ENCODE measurements at regions not wholly inside any gene's neighbourhood (a gene's known extent, or its start where the extent isn't known, plus 50 kb on each side); places are given as distances from the start of the nearest gene placed in this dataset.

DNA sequence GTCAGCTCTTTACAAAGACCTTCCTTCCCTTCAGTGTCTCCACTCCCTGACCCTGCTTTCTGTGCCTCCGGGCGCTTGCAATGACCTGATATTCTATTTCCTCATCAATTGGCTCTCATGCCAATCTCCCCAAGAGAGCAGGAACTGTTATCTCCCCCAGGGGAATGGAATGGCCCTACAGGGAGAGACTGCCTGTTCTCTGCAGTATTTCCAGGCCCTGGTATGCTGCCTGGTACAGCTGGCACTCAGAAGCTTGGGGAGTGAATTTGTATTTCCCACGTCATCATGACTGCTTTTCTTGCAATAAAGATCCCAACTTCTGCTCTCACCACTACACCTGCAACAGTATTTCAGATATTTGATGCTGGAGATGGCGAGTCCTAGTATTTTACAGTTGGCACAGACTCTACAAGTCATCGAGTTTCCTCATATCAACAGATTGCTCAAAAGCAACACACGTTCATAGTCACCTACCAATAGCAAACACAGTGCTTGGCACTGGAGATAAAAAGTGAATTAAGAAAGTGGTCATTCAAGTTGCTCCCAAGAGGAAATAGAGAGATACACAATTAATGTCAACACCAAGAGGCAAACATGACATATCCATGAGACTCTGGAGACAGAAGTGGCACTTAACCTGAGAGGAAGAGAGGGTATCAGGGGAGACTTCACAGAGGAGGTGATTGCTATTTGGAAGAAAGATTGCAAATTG lies 90.5 kb upstream of the EGFL6 start:
- H3K36me3 ChIP-seq (ENCODE audit: control insufficient read depth, insufficient read depth, low read length): no peaks in the 10 kb centered on the region
- H3K27me3 ChIP-seq (ENCODE audit: control insufficient read depth, insufficient read depth, low read length): no peaks in the 10 kb centered on the region
- no peak overlapping the region for H3K27ac ChIP-seq (ENCODE audit: low read length)
- no peaks in the 10 kb centered on the region for H3K4me1 ChIP-seq (ENCODE audit: control insufficient read depth, insufficient read depth, low read length)
- no CpG with 5 or more reads among the region's 6 CpGs for WGBS (ENCODE audit: insufficient coverage, low lambda C conversion rate)
- H3K4me3 ChIP-seq (ENCODE audit: low read length): no peak overlapping the region
- no peak for DNase-seq
- no peaks in the 10 kb centered on the region for H3K9me3 ChIP-seq (ENCODE audit: control insufficient read depth, low read depth, low read length)

- H3K4me1 ChIP-seq (ENCODE audit: control insufficient read depth, insufficient read depth, low read length): no peaks in the 10 kb centered on the region
- no peaks in the 10 kb centered on the region for H3K9me3 ChIP-seq (ENCODE audit: control insufficient read depth, low read depth, low read length)
- no peaks in the 10 kb centered on the region for H3K36me3 ChIP-seq (ENCODE audit: control insufficient read depth, insufficient read depth, low read length)
- DNase-seq: no peak
- H3K27ac ChIP-seq (ENCODE audit: low read length): no peak overlapping the region
- H3K27me3 ChIP-seq (ENCODE audit: control insufficient read depth, insufficient read depth, low read length): no peaks in the 10 kb centered on the region
- H3K4me3 ChIP-seq (ENCODE audit: low read length): no peak overlapping the region
- no CpG with 5 or more reads among the region's 4 CpGs for WGBS (ENCODE audit: insufficient coverage, low lambda C conversion rate)
Observed at GRCh38 chrX:13476384-13476783, 93.0 kb upstream of the EGFL6 start.

DNA sequence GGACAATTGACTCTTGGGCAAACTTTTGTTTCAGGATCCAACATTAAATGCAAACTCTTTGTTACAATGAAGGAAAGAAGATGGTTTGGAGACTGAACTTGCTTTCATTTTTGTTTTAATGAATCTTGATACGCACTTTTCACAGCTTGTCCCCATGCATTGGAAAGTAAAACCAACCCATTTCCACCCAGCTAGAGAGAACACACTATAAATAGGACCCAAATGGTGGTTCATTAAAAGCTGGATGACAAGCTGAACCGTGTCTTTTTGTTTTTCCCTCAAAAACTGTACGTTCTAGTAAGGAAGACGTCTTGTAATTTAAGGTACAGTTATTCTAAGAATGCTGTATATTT lies 95.3 kb upstream of the EGFL6 start:
- H3K9me3 ChIP-seq (ENCODE audit: control insufficient read depth, low read depth, low read length): no peaks in the 10 kb centered on the region
- H3K27ac ChIP-seq (ENCODE audit: low read length): no peak overlapping the region
- no peak for DNase-seq
- WGBS (ENCODE audit: insufficient coverage, low lambda C conversion rate): no CpG with 5 or more reads among the region's 4 CpGs
- H3K36me3 ChIP-seq (ENCODE audit: control insufficient read depth, insufficient read depth, low read length): no peaks in the 10 kb centered on the region
- no peaks in the 10 kb centered on the region for H3K27me3 ChIP-seq (ENCODE audit: control insufficient read depth, insufficient read depth, low read length)
- H3K4me3 ChIP-seq (ENCODE audit: low read length): no peak overlapping the region
- no peaks in the 10 kb centered on the region for H3K4me1 ChIP-seq (ENCODE audit: control insufficient read depth, insufficient read depth, low read length)

DNA sequence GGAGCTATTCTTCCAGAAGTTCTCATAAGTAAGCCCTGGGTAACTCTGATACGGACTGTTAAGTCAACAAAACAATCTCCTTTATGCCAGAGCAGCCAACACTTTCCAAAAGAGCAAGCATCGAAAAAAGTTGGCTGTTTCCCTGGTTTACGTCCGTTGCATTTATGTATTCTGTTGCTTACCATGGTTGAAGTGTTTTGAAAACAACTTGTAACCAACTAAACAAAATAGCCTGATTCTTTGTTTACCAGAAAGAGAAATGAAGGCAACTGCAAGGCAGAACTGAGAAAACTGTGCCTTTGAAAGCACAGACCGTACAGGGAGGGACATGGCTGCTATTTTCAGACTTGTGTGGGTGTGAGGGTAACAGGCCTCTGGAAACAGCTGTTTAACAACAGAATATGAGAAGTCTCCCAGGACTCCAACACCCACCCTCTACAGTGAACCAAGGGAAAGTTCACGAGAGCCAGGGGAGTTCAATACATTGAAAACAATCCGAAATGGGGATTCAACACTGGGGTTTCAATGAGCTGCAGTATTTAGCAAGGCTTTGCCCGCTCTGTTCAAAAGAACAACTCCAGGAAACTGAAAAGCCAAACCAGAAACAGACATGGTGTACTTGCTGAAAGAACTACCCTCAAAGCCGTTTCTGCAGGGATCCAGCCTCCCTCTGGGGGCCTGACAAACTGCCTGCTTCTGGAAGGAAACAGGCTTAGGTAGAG lies 95.8 kb upstream of the EGFL6 start:
- no CpG with 5 or more reads among the region's 9 CpGs for WGBS (ENCODE audit: insufficient coverage, low lambda C conversion rate)
- no peak for DNase-seq
- no peaks in the 10 kb centered on the region for H3K27me3 ChIP-seq (ENCODE audit: control insufficient read depth, insufficient read depth, low read length)
- no peak overlapping the region for H3K27ac ChIP-seq (ENCODE audit: low read length)
- no peaks in the 10 kb centered on the region for H3K4me1 ChIP-seq (ENCODE audit: control insufficient read depth, insufficient read depth, low read length)
- no peaks in the 10 kb centered on the region for H3K36me3 ChIP-seq (ENCODE audit: control insufficient read depth, insufficient read depth, low read length)
- no peaks in the 10 kb centered on the region for H3K9me3 ChIP-seq (ENCODE audit: control insufficient read depth, low read depth, low read length)
- no peak overlapping the region for H3K4me3 ChIP-seq (ENCODE audit: low read length)

DNA sequence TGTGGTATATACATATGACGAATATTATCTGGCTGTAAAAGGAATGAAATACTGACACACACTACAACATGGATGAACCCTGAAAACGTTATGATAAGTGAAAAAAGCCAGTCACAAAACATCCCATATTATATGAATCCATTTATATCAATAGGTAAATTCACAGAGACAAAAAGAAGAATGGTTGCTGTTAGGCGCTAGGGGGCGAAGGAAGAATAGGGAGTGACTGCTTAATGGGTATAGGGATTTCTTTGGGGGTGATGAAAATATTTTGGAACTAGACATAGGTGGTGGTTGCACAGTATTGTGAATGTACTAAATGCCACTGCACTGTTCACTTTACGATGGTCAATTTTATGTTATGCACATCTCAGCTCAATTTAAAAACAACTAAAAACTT lies 96.4 kb upstream of the EGFL6 start:
- H3K4me1 ChIP-seq (ENCODE audit: control insufficient read depth, insufficient read depth, low read length): no peaks in the 10 kb centered on the region
- no peaks in the 10 kb centered on the region for H3K36me3 ChIP-seq (ENCODE audit: control insufficient read depth, insufficient read depth, low read length)
- H3K9me3 ChIP-seq (ENCODE audit: control insufficient read depth, low read depth, low read length): no peaks in the 10 kb centered on the region
- no peak overlapping the region for H3K4me3 ChIP-seq (ENCODE audit: low read length)
- H3K27ac ChIP-seq (ENCODE audit: low read length): no peak overlapping the region
- WGBS (ENCODE audit: insufficient coverage, low lambda C conversion rate): 83% methylated on average over 2 of the region's 5 CpGs
- DNase-seq: no peak
- H3K27me3 ChIP-seq (ENCODE audit: control insufficient read depth, insufficient read depth, low read length): no peaks in the 10 kb centered on the region

- DNase-seq: no peak
- Histone ChIP-seq H3K27ac (ENCODE audit: low read length) (no peak overlapping the region), H3K36me3 (ENCODE audit: control insufficient read depth, insufficient read depth, low read length) (no peaks in the 10 kb centered on the region), H3K9me3 (ENCODE audit: control insufficient read depth, low read depth, low read length) (no peaks in the 10 kb centered on the region), H3K4me1 (ENCODE audit: control insufficient read depth, insufficient read depth, low read length) (no peaks in the 10 kb centered on the region), H3K27me3 (ENCODE audit: control insufficient read depth, insufficient read depth, low read length) (no peaks in the 10 kb centered on the region), H3K4me3 (ENCODE audit: low read length) (no peak overlapping the region)
- WGBS (ENCODE audit: insufficient coverage, low lambda C conversion rate): no CpG with 5 or more reads among the region's 3 CpGs
Observed at GRCh38 chrX:13471269-13471668, 98.1 kb upstream of the EGFL6 start.

DNA sequence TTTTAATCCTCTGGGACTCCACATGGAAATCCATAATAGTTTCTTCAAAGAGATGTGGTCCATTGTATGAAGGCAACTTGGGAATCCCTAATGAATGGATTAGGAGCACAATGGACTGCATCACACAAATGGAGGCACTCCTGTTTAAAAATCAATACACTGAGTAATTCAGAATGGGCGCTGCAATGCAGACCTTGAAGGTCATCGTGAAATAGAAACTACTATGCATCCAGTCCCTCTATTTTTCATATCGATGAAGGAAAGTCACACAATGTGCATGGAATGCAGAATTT lies 98.8 kb upstream of the EGFL6 start:
- H3K9me3 ChIP-seq (ENCODE audit: control insufficient read depth, low read depth, low read length): no peaks in the 10 kb centered on the region
- H3K27ac ChIP-seq (ENCODE audit: low read length): no peak overlapping the region
- WGBS (ENCODE audit: insufficient coverage, low lambda C conversion rate): no CpG with 5 or more reads among the region's 3 CpGs

GRCh38 chrX:13469963-13470684 lies 99.3 kb upstream of the EGFL6 start:
- no peaks in the 10 kb centered on the region for H3K27me3 ChIP-seq (ENCODE audit: control insufficient read depth, insufficient read depth, low read length)
- WGBS (ENCODE audit: insufficient coverage, low lambda C conversion rate): no CpG with 5 or more reads among the region's 4 CpGs
- DNase-seq: no peak
- H3K9me3 ChIP-seq (ENCODE audit: control insufficient read depth, low read depth, low read length): no peaks in the 10 kb centered on the region
- no peaks in the 10 kb centered on the region for H3K36me3 ChIP-seq (ENCODE audit: control insufficient read depth, insufficient read depth, low read length)
- H3K4me1 ChIP-seq (ENCODE audit: control insufficient read depth, insufficient read depth, low read length): no peaks in the 10 kb centered on the region
- no peak overlapping the region for H3K27ac ChIP-seq (ENCODE audit: low read length)
- no peak overlapping the region for H3K4me3 ChIP-seq (ENCODE audit: low read length)

More for the DNA sequence above, 98.8 kb upstream of the EGFL6 start:
- no peak overlapping the region for H3K4me3 ChIP-seq (ENCODE audit: low read length)
- H3K27me3 ChIP-seq (ENCODE audit: control insufficient read depth, insufficient read depth, low read length): no peaks in the 10 kb centered on the region
- no peaks in the 10 kb centered on the region for H3K36me3 ChIP-seq (ENCODE audit: control insufficient read depth, insufficient read depth, low read length)
- H3K4me1 ChIP-seq (ENCODE audit: control insufficient read depth, insufficient read depth, low read length): no peaks in the 10 kb centered on the region
- DNase-seq: no peak

DNA sequence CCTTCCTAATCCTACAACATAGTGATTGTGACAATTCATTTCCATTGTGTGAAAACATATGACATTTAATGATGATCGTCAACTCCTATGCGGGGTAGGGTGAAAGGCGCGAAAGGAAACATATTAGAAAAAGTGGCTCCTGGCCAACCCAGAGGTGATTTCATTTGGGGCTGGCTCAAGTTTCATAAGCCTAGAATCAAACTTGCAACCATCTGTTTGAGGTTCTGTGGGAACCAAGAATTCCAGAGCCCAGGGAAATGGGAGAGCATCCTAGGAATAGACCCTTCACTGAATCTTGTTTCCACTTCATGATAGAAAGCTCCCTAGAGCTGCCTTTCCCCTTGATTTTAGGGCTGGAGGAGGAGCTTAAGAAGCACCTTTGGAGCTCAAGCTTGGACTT lies 101.3 kb upstream of the EGFL6 start:
- no peak overlapping the region for H3K4me3 ChIP-seq (ENCODE audit: low read length)
- no CpG with 5 or more reads among the region's 4 CpGs for WGBS (ENCODE audit: insufficient coverage, low lambda C conversion rate)
- DNase-seq: no peak
- no peak overlapping the region for H3K27ac ChIP-seq (ENCODE audit: low read length)
- no peaks in the 10 kb centered on the region for H3K36me3 ChIP-seq (ENCODE audit: control insufficient read depth, insufficient read depth, low read length)
- H3K27me3 ChIP-seq (ENCODE audit: control insufficient read depth, insufficient read depth, low read length): no peaks in the 10 kb centered on the region
- H3K9me3 ChIP-seq (ENCODE audit: control insufficient read depth, low read depth, low read length): no peaks in the 10 kb centered on the region
- H3K4me1 ChIP-seq (ENCODE audit: control insufficient read depth, insufficient read depth, low read length): no peaks in the 10 kb centered on the region

DNA sequence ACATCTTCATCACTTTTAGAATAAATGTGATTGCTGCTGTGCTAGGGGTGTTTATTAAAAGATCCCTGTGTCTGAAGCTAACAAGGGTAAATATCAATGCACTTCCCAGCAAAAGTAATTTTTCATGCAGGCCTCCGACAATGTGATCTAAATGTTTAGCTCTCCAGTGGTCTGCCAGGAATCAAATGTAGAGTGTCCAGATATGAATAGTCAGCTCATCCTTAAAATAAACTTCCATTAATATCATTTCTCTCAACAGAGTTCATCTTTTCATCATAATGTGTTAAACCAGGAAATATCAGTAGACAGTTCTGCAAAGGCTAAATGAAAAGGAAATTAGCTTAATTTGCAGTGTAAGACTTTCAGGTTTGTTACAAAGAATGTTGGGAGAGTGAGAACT lies 102.2 kb upstream of the EGFL6 start:
- H3K27me3 ChIP-seq (ENCODE audit: control insufficient read depth, insufficient read depth, low read length): no peaks in the 10 kb centered on the region
- H3K9me3 ChIP-seq (ENCODE audit: control insufficient read depth, low read depth, low read length): no peaks in the 10 kb centered on the region
- WGBS (ENCODE audit: insufficient coverage, low lambda C conversion rate): no CpG with 5 or more reads among the region's 1 CpG
- no peaks in the 10 kb centered on the region for H3K4me1 ChIP-seq (ENCODE audit: control insufficient read depth, insufficient read depth, low read length)
- no peak overlapping the region for H3K4me3 ChIP-seq (ENCODE audit: low read length)
- no peak overlapping the region for H3K27ac ChIP-seq (ENCODE audit: low read length)
- no peaks in the 10 kb centered on the region for H3K36me3 ChIP-seq (ENCODE audit: control insufficient read depth, insufficient read depth, low read length)
- no peak for DNase-seq

All from large intestine (tissue), 3 donors.